NT2/D1 (cell line): ENCODE measurements at regions not wholly inside any gene's neighbourhood (a gene's known extent, or its start where the extent isn't known, plus 50 kb on each side); places are given as distances from the start of the nearest gene placed in this dataset.

ENCODE experiments used
- SUZ12 ChIP-seq: IDR thresholded peaks from 2 replicates; pipeline ENCODE4 v1.6.1; 2011; ENCODE audit not compliant: insufficient read length, insufficient read depth; ENCODE audit errors: extremely low read depth
- YY1 ChIP-seq: IDR thresholded peaks from 2 replicates; pipeline ENCODE4 v1.6.1; 2011; ENCODE audit not compliant: insufficient read length, insufficient read depth
- ZNF274 ChIP-seq: IDR thresholded peaks from 2 replicates; pipeline ENCODE4 v1.6.1; 2011; ENCODE audit warnings: mild to moderate bottlenecking, low read depth, low read length

DNA sequence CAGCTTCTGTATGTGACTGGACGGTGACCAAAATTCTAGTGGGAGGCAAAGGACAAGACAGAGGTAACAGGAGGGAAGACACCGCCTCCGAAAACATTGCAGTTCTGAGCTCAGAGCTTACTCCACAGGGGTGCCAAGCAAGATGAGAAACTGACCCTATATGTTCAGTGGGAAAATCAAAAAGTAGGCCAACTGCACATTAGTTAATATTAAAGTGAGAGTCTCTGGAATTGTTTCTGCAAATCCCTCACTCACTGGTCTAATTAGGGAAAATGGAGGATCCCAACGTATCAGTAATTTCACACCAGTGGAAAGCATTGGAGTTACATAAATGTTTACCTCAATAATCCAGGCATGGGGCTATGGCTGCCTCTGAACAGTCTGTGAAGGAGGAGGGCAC is 313.3 kb upstream of the KCNH8 start:
- TF ChIP-seq SUZ12 = no peak
- no peak for TF ChIP-seq ZNF274
- TF ChIP-seq YY1 = no peak
